ENCODE measurements at regions not wholly inside any gene's neighbourhood (a gene's known extent, or its start where the extent isn't known, plus 50 kb on each side); places are given as distances from the start of the nearest gene placed in this dataset.

GRCh38 chr6:113445201-113445600 lies 411.9 kb upstream of the MARCKS start:
- DNase-seq = no peak

GRCh38 chr6:113447088-113447831 lies 409.9 kb upstream of the MARCKS start:
- DNase-seq = no peak

DNA sequence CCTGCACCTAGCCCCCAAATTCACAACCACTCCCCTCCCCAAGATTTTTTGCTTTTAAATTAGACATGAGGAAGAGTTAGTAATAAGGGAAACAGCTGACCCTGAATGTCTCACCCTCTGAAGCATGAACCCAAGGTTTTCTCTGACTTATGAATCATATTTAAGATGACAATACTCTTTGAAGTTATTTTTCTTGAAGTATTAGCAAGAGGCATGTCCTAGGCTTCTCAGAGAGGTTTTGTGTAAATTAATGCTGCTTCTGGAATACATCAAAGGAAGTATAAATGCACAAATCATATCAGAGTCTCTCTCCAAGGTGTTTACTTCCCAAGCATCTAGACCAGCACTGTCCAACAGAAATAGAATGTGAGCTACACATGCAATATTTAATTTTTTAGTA lies 408.1 kb upstream of the MARCKS start:
- DNase-seq = no peak

DNA sequence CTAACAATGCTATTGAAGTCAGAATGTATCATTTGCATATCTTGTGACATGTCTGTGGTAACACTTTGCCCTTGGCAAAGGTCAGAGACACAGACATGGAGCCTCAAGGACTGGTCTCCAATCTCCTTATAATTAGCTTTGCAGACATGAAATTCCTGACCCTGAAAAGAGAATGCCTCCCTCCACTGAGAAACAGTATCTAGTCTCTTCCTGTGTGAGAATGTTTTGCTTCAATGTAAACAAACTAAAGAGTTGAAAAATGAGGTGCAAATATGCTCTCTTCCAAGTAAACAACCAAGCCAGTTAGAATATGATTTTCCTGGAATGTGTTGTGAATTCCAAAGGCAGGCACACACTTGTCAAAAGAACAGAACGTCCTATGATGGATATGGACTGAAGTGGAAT lies 407.1 kb upstream of the MARCKS start:
- no peak for DNase-seq

- DNase-seq = no peak
Measured at GRCh38 chr6:113451049-113451448, 406.1 kb upstream of the MARCKS start.

- DNase-seq = no peak
Measured at GRCh38 chr6:113457198-113457597, 399.9 kb upstream of the MARCKS start.

DNA sequence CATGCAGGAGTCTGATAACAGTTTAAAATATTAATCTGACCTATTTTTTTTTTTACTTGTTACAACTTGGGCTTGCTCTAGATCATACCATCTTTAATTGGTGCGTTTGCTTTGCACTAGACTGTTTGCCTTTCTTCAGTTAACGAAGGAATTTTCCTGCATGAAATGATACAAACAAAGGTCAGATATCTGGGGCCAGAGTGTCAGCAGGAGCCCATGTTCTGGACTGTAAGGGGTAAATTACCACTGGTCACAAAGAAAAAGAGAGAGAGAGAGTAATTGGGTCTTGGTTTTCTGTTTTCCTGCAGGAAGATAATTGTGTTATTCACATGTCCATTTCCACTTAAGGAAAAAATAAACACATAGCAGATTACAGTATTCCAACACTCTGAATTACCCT lies 399.4 kb upstream of the MARCKS start:
- no peak for DNase-seq

DNA sequence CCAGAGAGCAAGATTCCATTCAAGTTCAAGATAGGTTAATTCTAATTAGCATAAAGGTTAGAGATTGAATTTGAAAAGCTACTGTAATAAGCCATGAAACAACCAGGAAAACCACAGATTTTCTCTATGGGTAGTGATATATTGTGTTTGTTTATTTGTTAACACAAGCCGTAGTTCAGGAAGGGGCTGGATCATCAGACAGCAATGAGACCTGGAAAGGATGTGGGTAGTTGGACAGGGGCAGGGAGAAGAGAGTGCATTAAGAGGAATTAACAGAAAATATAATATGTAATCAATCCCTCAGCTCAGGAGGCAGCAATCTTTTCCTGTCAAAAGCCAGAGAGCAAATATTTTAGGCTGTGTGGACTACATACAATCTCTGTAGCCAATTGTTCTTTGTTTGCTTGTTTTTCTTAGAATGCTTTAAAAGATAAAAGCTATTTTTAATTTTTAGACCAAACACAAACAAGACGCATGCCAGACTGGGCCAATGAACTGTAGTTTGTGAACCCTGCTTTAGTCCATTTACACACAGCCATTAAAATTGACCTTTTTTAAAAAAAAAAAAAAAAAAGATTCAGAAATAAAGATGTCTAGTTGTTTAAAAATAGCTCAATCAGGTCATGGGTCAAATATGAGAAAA lies 398.7 kb upstream of the MARCKS start:
- DNase-seq = no peak

- DNase-seq = no peak
Measured at GRCh38 chr6:113461153-113461932, 395.8 kb upstream of the MARCKS start.

DNA sequence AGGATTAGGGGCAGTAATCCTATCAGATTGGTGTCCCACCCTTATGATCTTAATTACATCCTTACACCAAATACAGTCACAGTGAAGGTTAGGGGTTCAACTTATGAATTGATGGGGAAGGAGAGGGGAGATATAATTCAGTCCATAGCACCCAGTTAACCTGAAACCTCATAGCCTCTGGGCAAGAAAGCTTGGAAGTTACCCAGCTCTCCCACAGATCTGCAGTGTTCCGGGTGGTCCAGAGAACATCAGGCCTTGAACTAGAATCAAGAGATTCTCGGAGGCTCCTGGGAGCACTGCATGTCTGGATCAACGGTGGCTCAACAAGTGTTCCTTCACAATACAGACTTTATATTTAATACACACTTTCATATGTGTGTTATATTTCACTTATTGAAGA lies 392.6 kb upstream of the MARCKS start:
- no peak for DNase-seq

- no peak for DNase-seq
Measured at GRCh38 chr6:113464960-113465359, 392.2 kb upstream of the MARCKS start.

GRCh38 chr6:113466526-113466925 lies 390.6 kb upstream of the MARCKS start:
- DNase-seq = no peak

DNA sequence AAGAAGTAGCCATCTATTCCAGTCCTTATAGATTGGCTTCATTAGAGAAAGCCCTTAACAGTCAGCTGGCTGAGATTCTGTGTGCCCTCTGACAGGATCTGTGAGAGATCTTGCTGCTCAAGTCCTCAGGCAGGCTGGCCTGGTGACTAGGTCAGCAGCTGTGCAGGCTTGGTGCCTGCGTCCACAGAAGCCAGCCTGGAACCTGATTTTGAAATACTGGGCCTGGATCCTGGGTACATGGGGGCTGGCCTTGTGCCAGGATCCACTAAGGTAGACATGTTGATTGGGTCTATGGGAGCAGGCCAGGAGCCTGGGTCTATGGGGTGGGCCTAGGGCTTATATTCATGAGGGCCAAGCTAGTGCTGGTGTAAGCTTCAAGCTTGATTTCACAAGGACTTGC lies 381.8 kb upstream of the MARCKS start:
- no peak for DNase-seq

DNA sequence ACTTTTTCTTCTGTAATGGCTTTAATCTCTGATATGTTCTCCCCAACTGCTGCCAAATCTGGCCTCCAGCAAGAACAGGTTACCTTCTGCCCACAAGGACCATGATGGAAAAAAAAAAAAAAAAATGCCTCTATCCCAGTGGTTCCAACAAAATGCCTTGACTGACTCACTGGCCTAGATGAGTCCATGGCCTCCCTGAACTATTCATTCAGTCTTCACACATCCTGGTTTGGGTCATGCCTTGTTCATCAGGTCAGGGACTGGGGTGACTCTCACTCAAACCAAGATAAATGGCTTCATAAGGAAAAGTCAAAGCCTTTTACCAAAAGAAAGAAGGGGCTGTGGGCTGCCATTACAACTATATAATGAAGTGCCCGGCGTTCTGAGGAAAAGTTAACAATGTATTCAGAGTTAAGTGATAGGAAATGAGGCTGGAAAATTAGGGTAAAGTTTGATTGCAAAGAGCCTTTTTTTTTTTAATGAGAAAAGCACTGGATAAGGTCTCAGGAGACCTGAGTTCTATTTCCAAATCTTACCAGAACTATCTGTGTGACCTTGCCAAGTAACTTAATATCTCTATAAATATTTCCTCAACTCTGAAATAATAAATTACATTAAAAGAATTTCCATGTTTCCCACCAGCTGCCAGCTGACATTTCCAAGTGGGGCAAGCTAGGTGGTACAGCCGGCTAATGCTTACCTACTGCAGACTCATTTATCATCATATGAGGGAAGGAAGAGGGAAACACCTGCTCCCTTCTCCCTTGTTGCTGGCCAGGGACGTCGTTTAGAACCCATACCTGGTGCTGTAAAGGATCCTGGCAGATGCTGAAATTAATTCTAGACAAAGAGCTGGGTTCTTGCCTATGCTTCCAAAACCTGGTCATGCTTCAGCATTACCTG lies 380.0 kb upstream of the MARCKS start:
- DNase-seq = no peak

GRCh38 chr6:113480616-113481015 lies 376.5 kb upstream of the MARCKS start:
- DNase-seq = no peak

DNA sequence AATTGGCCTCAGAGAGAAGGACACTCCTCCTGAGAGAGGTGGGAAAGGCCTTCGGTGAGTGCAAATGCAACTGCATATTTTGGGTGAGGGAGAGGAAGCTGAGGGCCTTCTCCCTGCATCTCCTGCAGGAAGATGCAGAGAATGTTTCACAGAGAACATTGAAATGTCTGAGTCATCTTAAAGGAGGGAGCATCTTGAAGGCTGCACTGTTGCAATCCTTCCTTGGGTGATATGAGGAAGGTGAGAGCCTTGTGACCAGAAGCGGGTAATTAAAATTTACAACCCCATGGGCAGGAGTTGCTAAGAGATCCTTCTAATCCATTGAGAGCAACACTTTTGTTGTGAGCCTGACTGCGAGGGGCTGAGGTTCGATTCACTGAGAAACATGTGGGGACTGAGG lies 375.7 kb upstream of the MARCKS start:
- DNase-seq = no peak

- DNase-seq = no peak
Measured at GRCh38 chr6:113481910-113482309, 375.2 kb upstream of the MARCKS start.

GRCh38 chr6:113482771-113483170 lies 374.4 kb upstream of the MARCKS start:
- DNase-seq = no peak

- DNase-seq = no peak
Measured at GRCh38 chr6:113486199-113486598, 370.9 kb upstream of the MARCKS start.

GRCh38 chr6:113487489-113488058 lies 369.6 kb upstream of the MARCKS start:
- no peak for DNase-seq

DNA sequence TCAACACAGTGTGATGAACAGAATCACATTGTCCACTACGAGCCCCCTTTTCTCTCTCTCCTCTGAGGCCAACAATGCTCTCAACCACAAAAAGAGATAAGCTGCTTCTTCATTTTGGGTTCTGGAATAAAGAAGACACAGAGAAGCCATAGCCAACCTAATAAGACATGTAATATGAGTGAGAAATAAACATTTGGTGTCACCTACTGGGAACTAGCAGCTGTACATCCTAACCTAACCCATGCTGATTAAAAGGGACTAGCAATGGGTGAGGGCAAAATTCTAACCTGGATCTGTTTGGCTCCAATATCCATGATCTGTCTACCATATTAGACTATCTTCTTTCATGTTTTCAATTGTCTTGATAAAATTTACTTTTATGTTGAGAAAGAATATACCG lies 369.1 kb upstream of the MARCKS start:
- no peak for DNase-seq
